H9 (cell line): ENCODE measurements at regions not wholly inside any gene's neighbourhood (a gene's known extent, or its start where the extent isn't known, plus 50 kb on each side); places are given as distances from the start of the nearest gene placed in this dataset.

Experiments
- DNase-seq: peaks from one replicate; pipeline ENCODE4 v3.0.0-alpha.2; 2017
- H2AFZ ChIP-seq: one replicate; pipeline ENCODE4 v1.6.1; 2013; ENCODE audit warnings: mild to moderate bottlenecking, low read length, control low read depth, moderate library complexity
- H2AK5ac ChIP-seq: 2 replicates; pipeline ENCODE4 v1.6.1; 2013; ENCODE audit warnings: low read length, control low read depth, mixed read lengths; ENCODE audit not compliant: insufficient read length
- H2BK120ac ChIP-seq: one replicate; pipeline ENCODE4 v1.6.1; 2013; ENCODE audit warnings: low read depth, mild to moderate bottlenecking, low read length, control low read depth, inconsistent platforms; ENCODE audit not compliant: poor library complexity, severe bottlenecking
- H2BK12ac ChIP-seq: 2 replicates; pipeline ENCODE4 v1.6.1; 2013; ENCODE audit warnings: low read length, control low read depth, mixed read lengths, low read depth; ENCODE audit not compliant: insufficient read length
- H2BK15ac ChIP-seq: 2 replicates; pipeline ENCODE4 v1.6.1; 2013; ENCODE audit warnings: low read depth, low read length, control low read depth
- H2BK20ac ChIP-seq: one replicate; pipeline ENCODE4 v1.6.1; 2013; ENCODE audit warnings: low read depth, mild to moderate bottlenecking, low read length, control low read depth, inconsistent platforms; ENCODE audit not compliant: poor library complexity, severe bottlenecking
- H2BK5ac ChIP-seq: 2 replicates; pipeline ENCODE4 v1.6.1; 2013; ENCODE audit warnings: low read length, control low read depth, mixed read lengths; ENCODE audit not compliant: insufficient read length
- H3K14ac ChIP-seq: 2 replicates; pipeline ENCODE4 v1.6.1; 2013; ENCODE audit warnings: low read length, control low read depth; ENCODE audit not compliant: insufficient read depth
- H3K18ac ChIP-seq: 2 replicates; pipeline ENCODE4 v1.6.1; 2013; ENCODE audit warnings: low read depth, mild to moderate bottlenecking, mixed read lengths, low read length, control low read depth; ENCODE audit not compliant: insufficient read length
- H3K23ac ChIP-seq: 2 replicates; pipeline ENCODE4 v1.6.1; 2013; ENCODE audit warnings: low read length, control low read depth, mixed read lengths, low read depth; ENCODE audit not compliant: insufficient read length
- H3K23me2 ChIP-seq: 2 replicates; pipeline ENCODE4 v1.6.1; 2013; ENCODE audit warnings: low read depth, mild to moderate bottlenecking, mixed read lengths, low read length, control low read depth; ENCODE audit not compliant: insufficient read length, poor library complexity, severe bottlenecking
- H3K27ac ChIP-seq: 2 replicates; pipeline ENCODE4 v1.5.1; 2013; ENCODE audit warnings: low read length, control low read depth, mixed read lengths, low read depth; ENCODE audit not compliant: insufficient read length
- H3K27me3 ChIP-seq: 2 replicates; pipeline ENCODE4 v1.6.1; 2013; ENCODE audit warnings: low read length, control low read depth, inconsistent platforms; ENCODE audit not compliant: insufficient read depth
- H3K4ac ChIP-seq: 2 replicates; pipeline ENCODE4 v1.6.1; 2013; ENCODE audit warnings: low read depth, mild to moderate bottlenecking, control low read depth, inconsistent platforms, low read length, moderate library complexity
- H3K4me1 ChIP-seq: 2 replicates; pipeline ENCODE4 v1.6.1; 2013; ENCODE audit warnings: low read length, control low read depth, inconsistent platforms; ENCODE audit not compliant: insufficient read depth
- H3K4me2 ChIP-seq: 2 replicates; pipeline ENCODE4 v1.6.1; 2013; ENCODE audit warnings: low read length, control low read depth, mixed read lengths; ENCODE audit not compliant: insufficient read length, insufficient read depth
- H3K56ac ChIP-seq: 2 replicates; pipeline ENCODE4 v1.6.1; 2013; ENCODE audit warnings: low read depth, mild to moderate bottlenecking, mixed read lengths, low read length, control low read depth; ENCODE audit not compliant: insufficient read length
- H3K79me1 ChIP-seq: 2 replicates; pipeline ENCODE4 v1.6.1; 2013; ENCODE audit warnings: low read depth, mild to moderate bottlenecking, moderate library complexity, low read length, control low read depth, inconsistent platforms; ENCODE audit not compliant: insufficient read depth, poor library complexity, severe bottlenecking
- H3K79me2 ChIP-seq: 2 replicates; pipeline ENCODE4 v1.6.1; 2013; ENCODE audit warnings: low read length, control low read depth, inconsistent platforms; ENCODE audit not compliant: insufficient read depth
- H3K9ac ChIP-seq: 2 replicates; pipeline ENCODE4 v1.6.1; 2013; ENCODE audit warnings: low read length, control low read depth, mixed read lengths; ENCODE audit not compliant: insufficient read length; ENCODE audit errors: extremely low read depth
- H3K9me3 ChIP-seq: one replicate; pipeline ENCODE4 v1.6.1; 2013; ENCODE audit warnings: low read depth, low read length, inconsistent platforms; ENCODE audit not compliant: control insufficient read depth
- H3T11ph ChIP-seq: one replicate; pipeline ENCODE4 v1.6.1; 2013; ENCODE audit warnings: mild to moderate bottlenecking, low read length, control low read depth, inconsistent platforms
- H4K20me1 ChIP-seq: one replicate; pipeline ENCODE4 v1.6.1; 2013; ENCODE audit not compliant: control insufficient read depth, insufficient read length, insufficient read depth
- H4K5ac ChIP-seq: 2 replicates; pipeline ENCODE4 v1.6.1; 2013; ENCODE audit warnings: low read depth, mild to moderate bottlenecking, mixed read lengths, low read length, control low read depth; ENCODE audit not compliant: insufficient read length
- H4K8ac ChIP-seq: replicated peaks from 2 replicates; pipeline ENCODE4 v1.6.1; 2013; ENCODE audit warnings: low read length, control low read depth, mixed read lengths, low read depth; ENCODE audit not compliant: insufficient read length
- H4K91ac ChIP-seq: 2 replicates; pipeline ENCODE4 v1.6.1; 2013; ENCODE audit warnings: low read depth, mild to moderate bottlenecking, moderate library complexity, mixed read lengths, low read length, control low read depth; ENCODE audit not compliant: insufficient read length
- H3K27ac Mint-ChIP-seq, 3 experiments: 2 replicates in 2 of 3; 3 replicates in 1 of 3; pipeline ENCODE4 v1.8.0; 2020 to 2021; ENCODE audit warnings: mixed read lengths in 3 of 3, mild to moderate bottlenecking in 1 of 3, moderate library complexity in 1 of 3
- H3K27me3 Mint-ChIP-seq: 2 replicates; pipeline ENCODE4 v1.8.0; 2021; ENCODE audit warnings: low read depth, mild to moderate bottlenecking, moderate library complexity, mixed read lengths
- H3K36me3 Mint-ChIP-seq, 3 experiments: 2 replicates in 2 of 3; 3 replicates in 1 of 3; pipeline ENCODE4 v1.8.0; 2020 to 2021; ENCODE audit warnings: low read depth in 3 of 3, mixed read lengths in 3 of 3; ENCODE audit not compliant: insufficient read depth in 1 of 3
- H3K4me1 Mint-ChIP-seq, 2 experiments: 2 replicates each; pipeline ENCODE4 v1.8.0; 2020; ENCODE audit warnings: mixed read lengths in 2 of 2
- H3K4me3 Mint-ChIP-seq, 2 experiments: 2 replicates in 1 of 2; 3 replicates in 1 of 2; pipeline ENCODE4 v1.8.0; 2020 to 2021; ENCODE audit warnings: mild to moderate bottlenecking in 2 of 2, mixed read lengths in 2 of 2, moderate library complexity in 1 of 2
- H3K9me3 Mint-ChIP-seq, 2 experiments: 2 replicates in 1 of 2; 3 replicates in 1 of 2; pipeline ENCODE4 v1.8.0; 2020; ENCODE audit warnings: mild to moderate bottlenecking in 2 of 2, mixed read lengths in 2 of 2, moderate library complexity in 1 of 2
- CTCF ChIP-seq: fragments of 200-600 bp; sonication (generic); conservative IDR thresholded peaks from 3 replicates; pipeline ENCODE4 v1.8.0; 2021; ENCODE audit warnings: antibody characterized with exemption, mild to moderate bottlenecking
- WGBS: extraction: QIAGEN DNeasy Blood & Tissue Kit; methylation state at CpG from one replicate; pipeline ENCODE4 v1.1.7; 2013; ENCODE audit warnings: missing lambda C conversion rate, low lambda C conversion rate, mixed read lengths; ENCODE audit not compliant: insufficient read length; ENCODE audit errors: extremely low coverage; 5-methylcytosine and 5-hydroxymethylcytosine counted together

GRCh38 chr15:31252171-31252785, 74.4 kb upstream of the KLF13 start:
- Histone ChIP-seq H3K9me3 (no peaks in the 10 kb centered on the region), H3K56ac (no peak overlapping the region), H4K5ac (no peak overlapping the region), H3K14ac (no peak overlapping the region), H3K27me3 (no peaks in the 10 kb centered on the region), H3K23ac (no peak overlapping the region), H2BK20ac (no peak overlapping the region), H4K20me1 (no peaks in the 10 kb centered on the region), H3K23me2 (peaks cover 2% of the 10 kb centered on the region), H2BK12ac (no peak overlapping the region), H4K91ac (no peak overlapping the region), H3K27ac (no peak overlapping the region), H2AFZ (no peak overlapping the region), H4K8ac (no peak overlapping the region), H3K79me1 (no peaks in the 10 kb centered on the region), H2BK5ac (no peak overlapping the region), H3K4me1 (no peaks in the 10 kb centered on the region), H2AK5ac (no peak overlapping the region), H3K4me2 (no peak overlapping the region), H2BK120ac (no peak overlapping the region), H3K4ac (no peak overlapping the region), H3T11ph (no peak overlapping the region), H3K18ac (no peak overlapping the region), H2BK15ac (no peak overlapping the region), H3K79me2 (no peaks in the 10 kb centered on the region), H3K9ac (no peak overlapping the region)
- H3K4me3 Mint-ChIP-seq: no peak overlapping the region
- 0 out of 4 replicates have a peak, but pooled peaks cover 0 to 2% of the 10 kb centered on the region in 2 experiments for H3K4me1 Mint-ChIP-seq
- no peak for DNase-seq
- no peaks in the 10 kb centered on the region for H3K36me3 Mint-ChIP-seq
- H3K27ac Mint-ChIP-seq: no peak overlapping the region
- WGBS: no CpG with 5 or more reads among the region's 8 CpGs
- no peak for TF ChIP-seq CTCF
- H3K27me3 Mint-ChIP-seq: peaks cover 14% of the 10 kb centered on the region
- no peaks in the 10 kb centered on the region; a peak in 1 of 5 replicates for H3K9me3 Mint-ChIP-seq
